ENCODE measurements at regions not wholly inside any gene's neighbourhood (a gene's known extent, or its start where the extent isn't known, plus 50 kb on each side); places are given as distances from the start of the nearest gene placed in this dataset.
"Not testable (repeated sequence)": the region's sequence is repeated elsewhere in the genome, so short reads cannot be mapped to it uniquely, and the experiment has no call there.

DNA sequence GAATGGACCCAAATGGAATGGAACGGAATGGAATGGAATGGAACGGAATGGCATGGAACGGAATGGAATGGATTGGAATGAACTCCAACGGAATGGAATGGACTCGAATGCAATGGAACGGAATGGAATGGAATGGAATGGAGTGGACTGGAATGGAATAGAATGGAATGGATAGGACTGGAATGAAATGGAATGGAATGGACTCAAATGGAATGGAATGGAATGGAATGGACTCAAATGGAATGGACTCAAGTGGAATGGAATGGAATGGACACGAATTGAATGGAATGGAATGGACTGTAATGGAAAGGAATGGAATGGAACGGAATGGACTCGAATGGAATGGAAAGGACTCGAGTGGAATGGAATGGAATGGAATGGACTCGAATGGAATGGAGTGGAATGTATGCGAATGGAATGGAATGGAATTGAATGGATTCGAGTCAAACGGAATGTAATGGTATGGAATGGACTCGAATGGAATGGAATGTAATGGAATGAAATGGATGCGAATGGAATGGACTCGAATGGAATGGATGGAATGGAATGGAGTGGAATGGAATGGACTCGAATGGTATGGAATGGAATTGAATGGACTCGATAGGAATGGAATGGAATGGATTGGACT, 101.0 kb upstream of the FBXO28 start:
- not testable (repeated sequence) for TF ChIP-seq CTCF (conservative IDR thresholded peaks at IDR 0.05); ZFX (IDR thresholded peaks at IDR 0.05)

Measured in C4-2B (cell line).